B cell (primary cell): ENCODE measurements at regions not wholly inside any gene's neighbourhood (a gene's known extent, or its start where the extent isn't known, plus 50 kb on each side); places are given as distances from the start of the nearest gene placed in this dataset.

Source experiments
- ATAC-seq: fragments of 200-7000 bp; cut with Tn5 transposase; one replicate; pipeline ENCODE4 v1.10.0; 2021; ENCODE audit warnings: low read depth, mild to moderate bottlenecking, moderate number of reproducible peaks, moderate library complexity
- CTCF ChIA-PET: fragments of 350-600 bp; sonication (Branson Sonifier 250); formaldehyde crosslinking; loops from one replicate; lab custom pipeline; 2021; ENCODE audit warnings: antibody characterized with exemption, inconsistent platforms; lab: Charles Lee
- POLR2A ChIA-PET: fragments of 350-600 bp; sonication (Branson Sonifier 250); formaldehyde crosslinking; loops from one replicate; lab custom pipeline; 2021; ENCODE audit warnings: antibody characterized with exemption; lab: Charles Lee
- DNase-seq: peaks from one replicate; pipeline ENCODE4 v3.0.0; 2013
- H2AFZ ChIP-seq: 2 replicates; pipeline ENCODE4 v1.6.1; 2012; ENCODE audit warnings: mild to moderate bottlenecking, low read depth, low read length; ENCODE audit not compliant: insufficient read depth, poor library complexity, severe bottlenecking
- H3K27ac ChIP-seq, 2 donors: 1 replicate in 1 of 2; 2 replicates in 1 of 2; pipeline ENCODE4 v1.5.1; 2012 to 2013; ENCODE audit warnings: low read length in 2 of 2, mild to moderate bottlenecking in 2 of 2, moderate library complexity in 1 of 2
- H3K27me3 ChIP-seq, 4 experiments: fragments of 200-600 bp in 1 of 4; sonication (generic) in 1 of 4; replicated peaks in 1 of 4; 1 replicate in 2 of 4; 2 replicates in 2 of 4; pipeline versions ENCODE4 v1.6.1 to v1.7.0; 2013 to 2016; ENCODE audit warnings: low read length in 3 of 4, mild to moderate bottlenecking in 2 of 4, mixed read lengths in 1 of 4, moderate library complexity in 1 of 4; ENCODE audit not compliant: insufficient read depth in 4 of 4, control insufficient read depth in 3 of 4; ENCODE audit errors: control extremely low read depth in 1 of 4
- H3K36me3 ChIP-seq, 2 experiments: replicated peaks in 1 of 2; 1 replicate in 1 of 2; 2 replicates in 1 of 2; pipeline versions ENCODE4 v1.6.1 to v1.7.1; 2013; ENCODE audit warnings: low read length in 1 of 2; ENCODE audit not compliant: insufficient read depth in 2 of 2, control insufficient read depth in 1 of 2; ENCODE audit errors: control extremely low read depth in 1 of 2, extremely low read depth in 1 of 2
- H3K4me1 ChIP-seq, 2 donors: fragments of 200-600 bp in 1 of 2; sonication (generic) in 1 of 2; 1 replicate in 1 of 2; 2 replicates in 1 of 2; pipeline versions ENCODE4 v1.5.1 to v1.6.1; 2013 to 2017; ENCODE audit warnings: low read length in 2 of 2; ENCODE audit not compliant: control insufficient read depth in 2 of 2, insufficient read depth in 2 of 2
- H3K4me2 ChIP-seq: replicated peaks from 2 replicates; pipeline ENCODE3; 2012; ENCODE audit warnings: mild to moderate bottlenecking, low read depth, low read length; ENCODE audit not compliant: poor library complexity, severe bottlenecking
- H3K4me3 ChIP-seq, 5 experiments: fragments of 200-600 bp in 1 of 5; sonication (generic) in 1 of 5; 1 replicate in 3 of 5; 2 replicates in 2 of 5; pipeline versions ENCODE4 v1.5.1 to v1.7.0; 2011 to 2016; ENCODE audit warnings: low read length in 4 of 5, mild to moderate bottlenecking in 4 of 5, low read depth in 2 of 5, control low read depth in 1 of 5, moderate library complexity in 1 of 5; ENCODE audit not compliant: insufficient read depth in 1 of 5; ENCODE audit errors: control extremely low read depth in 1 of 5, extremely low read depth in 1 of 5
- H3K79me2 ChIP-seq: fragments of 200-600 bp; sonication (generic); one replicate; pipeline ENCODE4 v1.6.0; 2016; ENCODE audit warnings: low read length; ENCODE audit not compliant: control insufficient read depth, insufficient read depth
- H3K9ac ChIP-seq: fragments of 200-600 bp; sonication (generic); 2 replicates; pipeline ENCODE4 v1.6.1; 2017; ENCODE audit warnings: mild to moderate bottlenecking, low read length, moderate library complexity
- H3K9me3 ChIP-seq, 3 donors: one replicate each; pipeline versions ENCODE4 v1.6.1 to v1.7.1; 2013; ENCODE audit warnings: low read length in 2 of 3; ENCODE audit not compliant: control insufficient read depth in 2 of 3, insufficient read depth in 1 of 3; ENCODE audit errors: control extremely low read depth in 1 of 3
- H4K20me1 ChIP-seq: 2 replicates; pipeline ENCODE4 v1.6.0; 2012; ENCODE audit warnings: mild to moderate bottlenecking, low read length; ENCODE audit not compliant: insufficient read depth, control insufficient read depth, poor library complexity, severe bottlenecking
- H3K27ac Mint-ChIP-seq: one replicate; pipeline ENCODE4 v1.8.0; 2021; ENCODE audit warnings: mixed read lengths
- H3K27me3 Mint-ChIP-seq: one replicate; pipeline ENCODE4 v1.8.0; 2021; ENCODE audit warnings: mixed read lengths
- H3K4me1 Mint-ChIP-seq: one replicate; pipeline ENCODE4 v1.8.0; 2021; ENCODE audit warnings: mixed read lengths
- H3K4me3 Mint-ChIP-seq: one replicate; pipeline ENCODE4 v1.8.0; 2021; ENCODE audit warnings: mixed read lengths
- H3K9me3 Mint-ChIP-seq: one replicate; pipeline ENCODE4 v1.8.0; 2022; ENCODE audit warnings: mixed read lengths; ENCODE audit not compliant: insufficient read depth
- CTCF ChIP-seq: fragments of 200-600 bp; IDR thresholded peaks from one replicate; pipeline ENCODE4 v1.8.0; 2022; ENCODE audit warnings: antibody characterized with exemption, mild to moderate bottlenecking
- EZH2 ChIP-seq: IDR thresholded peaks from 2 replicates; pipeline ENCODE4 v1.6.1; 2012; ENCODE audit warnings: borderline replicate concordance, low read depth, mild to moderate bottlenecking, moderate library complexity, low read length; ENCODE audit not compliant: insufficient read depth, poor library complexity, severe bottlenecking
- WGBS: methylation state at CpG from one replicate; pipeline ENCODE4 v1.1.5; 2013; ENCODE audit warnings: missing lambda C conversion rate; ENCODE audit not compliant: insufficient coverage; 5-methylcytosine and 5-hydroxymethylcytosine counted together
- intact Hi-C: fragments of 100-400 bp; cut with micrococcal nuclease; formaldehyde crosslinking; loops from one replicate; pipeline ENCODE4 v1.10.0; 2022

GRCh38 chr4:56253666-56254305, 133.5 kb downstream of the AASDH start:
- no peaks in the 10 kb centered on the region for H3K27me3 Mint-ChIP-seq
- no peak overlapping the region for H3K4me2 ChIP-seq
- no peaks in the 10 kb centered on the region for H3K4me1 ChIP-seq
- H3K27me3 ChIP-seq = no peaks in the 10 kb centered on the region
- H2AFZ ChIP-seq = no peak overlapping the region
- no peaks in the 10 kb centered on the region for H3K9me3 Mint-ChIP-seq
- no peak overlapping the region for H3K27ac Mint-ChIP-seq
- H3K27ac ChIP-seq = no peak overlapping the region
- TF ChIP-seq EZH2 = no peak
- TF ChIP-seq CTCF = no peak
- H3K4me3 ChIP-seq = no peak overlapping the region
- no peak overlapping the region for H3K4me3 Mint-ChIP-seq
- DNase-seq = no peak
- CTCF ChIA-PET = no interaction called here
- no peak for ATAC-seq
- 93% methylated on average over 2 of the region's 4 CpGs for WGBS
- no peaks in the 10 kb centered on the region for H3K4me1 Mint-ChIP-seq
- H3K9ac ChIP-seq = no peak overlapping the region
- intact Hi-C loops = no loop called here
- H3K36me3 ChIP-seq = no peaks in the 10 kb centered on the region
- H3K79me2 ChIP-seq = no peaks in the 10 kb centered on the region
- POLR2A ChIA-PET = no interaction called here
- H3K9me3 ChIP-seq = no peaks in the 10 kb centered on the region
- H4K20me1 ChIP-seq = no peaks in the 10 kb centered on the region

GRCh38 chr4:56252561-56253152, 134.6 kb downstream of the AASDH start:
- H3K4me3 ChIP-seq = no peak overlapping the region
- no peaks in the 10 kb centered on the region for H4K20me1 ChIP-seq
- H3K9ac ChIP-seq = no peak overlapping the region
- DNase-seq = no peak
- H3K27me3 ChIP-seq = no peaks in the 10 kb centered on the region
- ChIA-PET POLR2A (no interaction called here), CTCF (no interaction called here)
- H3K36me3 ChIP-seq = no peaks in the 10 kb centered on the region
- no peak overlapping the region for H3K27ac ChIP-seq
- ATAC-seq = no peak
- WGBS = 96% methylated on average over 2 of the region's 4 CpGs
- H3K9me3 ChIP-seq = no peaks in the 10 kb centered on the region
- H3K4me2 ChIP-seq = no peak overlapping the region
- Mint-ChIP-seq H3K27me3 (no peaks in the 10 kb centered on the region), H3K4me1 (no peaks in the 10 kb centered on the region), H3K9me3 (no peaks in the 10 kb centered on the region), H3K4me3 (no peak overlapping the region), H3K27ac (no peak overlapping the region)
- TF ChIP-seq CTCF = no peak
- no peak for TF ChIP-seq EZH2
- H3K4me1 ChIP-seq = no peaks in the 10 kb centered on the region
- intact Hi-C loops = no loop called here
- H2AFZ ChIP-seq = no peak overlapping the region
- no peaks in the 10 kb centered on the region for H3K79me2 ChIP-seq
